ENCODE measurements at regions not wholly inside any gene's neighbourhood (a gene's known extent, or its start where the extent isn't known, plus 50 kb on each side); places are given as distances from the start of the nearest gene placed in this dataset.

GRCh38 chr5:3310541-3311261 is 284.9 kb upstream of the IRX1 start:
- TF ChIP-seq YY1 (IDR thresholded peaks at IDR 0.05; ENCODE audit: low read depth, low read length) (no peak), MLLT1 (IDR thresholded peaks at IDR 0.05) (no peak), CTCF (IDR thresholded peaks at IDR 0.05 in 2 of 3, conservative IDR thresholded peaks at IDR 0.05 in 1 of 3; ENCODE audit: control insufficient read depth in 2 of 3, extremely low read depth in 1 of 3, insufficient read depth in 1 of 3, low read depth in 3 of 3, low read length in 3 of 3) (no peak), POLR2AphosphoS5 (IDR thresholded peaks at IDR 0.05; ENCODE audit: low read length) (no peak), KDM1A (IDR thresholded peaks at IDR 0.05; ENCODE audit: borderline replicate concordance) (no peak), SREBF2 (IDR thresholded peaks at IDR 0.05; ENCODE audit: low read length) (no peak)
